ENCODE measurements at regions not wholly inside any gene's neighbourhood (a gene's known extent, or its start where the extent isn't known, plus 50 kb on each side); places are given as distances from the start of the nearest gene placed in this dataset.

- H3K4me1 Mint-ChIP-seq (ENCODE audit: low read depth): no peaks in the 10 kb centered on the region
- H3K36me3 Mint-ChIP-seq: no peaks in the 10 kb centered on the region
- H3K9me3 Mint-ChIP-seq (ENCODE audit: low read depth): peaks cover 11% of the 10 kb centered on the region
- no peak overlapping the region for H3K27ac Mint-ChIP-seq
- no peak overlapping the region for H3K4me3 Mint-ChIP-seq
- H3K27me3 Mint-ChIP-seq: no peaks in the 10 kb centered on the region
Observed at GRCh38 chr3:34570916-34571705, 772.7 kb downstream of the PDCD6IP start.

DNA sequence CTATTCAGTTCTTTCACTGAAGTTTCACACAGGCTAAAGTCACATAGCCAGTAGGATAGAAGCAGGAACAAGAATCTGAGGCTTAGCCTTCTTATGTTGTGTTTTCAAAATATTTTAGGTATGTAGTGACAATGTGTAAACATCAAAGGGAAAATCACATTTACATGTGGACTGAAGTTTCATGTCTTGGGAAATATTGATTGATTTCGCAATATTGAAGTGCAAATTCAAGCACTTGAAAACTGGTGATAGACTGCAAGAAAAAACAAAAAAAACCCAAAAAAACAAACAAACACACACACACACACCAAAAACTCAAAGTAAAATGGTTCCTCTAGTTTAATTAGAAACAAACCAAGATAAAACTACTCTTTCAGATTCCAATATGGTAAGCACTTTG lies 773.3 kb downstream of the PDCD6IP start:
- Mint-ChIP-seq H3K9me3 (ENCODE audit: low read depth) (peaks cover 5% of the 10 kb centered on the region), H3K36me3 (no peaks in the 10 kb centered on the region), H3K27ac (no peak overlapping the region), H3K27me3 (no peaks in the 10 kb centered on the region), H3K4me3 (no peak overlapping the region), H3K4me1 (ENCODE audit: low read depth) (no peaks in the 10 kb centered on the region)

DNA sequence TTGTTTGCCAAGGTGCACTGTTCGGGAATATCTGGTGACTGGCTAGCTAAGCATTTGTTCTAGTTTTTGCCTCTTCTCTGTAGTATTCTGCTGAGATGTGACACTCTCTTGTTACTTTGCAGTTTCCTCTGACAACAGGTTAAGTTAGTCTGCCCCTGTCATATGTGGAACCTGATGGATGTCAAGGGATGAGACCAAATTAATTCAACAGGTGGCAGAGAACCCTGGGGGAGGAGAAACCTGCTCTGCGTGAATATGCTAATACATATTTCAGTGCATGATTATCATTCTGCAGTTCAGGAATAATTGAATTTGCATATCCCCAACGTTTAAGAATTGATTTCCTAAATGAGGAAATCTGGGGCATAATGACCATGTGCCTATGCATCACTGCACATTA lies 777.3 kb downstream of the PDCD6IP start:
- H3K4me1 Mint-ChIP-seq (ENCODE audit: low read depth): no peaks in the 10 kb centered on the region
- peaks cover 1% of the 10 kb centered on the region for H3K27me3 Mint-ChIP-seq
- H3K27ac Mint-ChIP-seq: no peak overlapping the region
- H3K4me3 Mint-ChIP-seq: no peak overlapping the region
- H3K36me3 Mint-ChIP-seq: no peaks in the 10 kb centered on the region
- H3K9me3 Mint-ChIP-seq (ENCODE audit: low read depth): no peaks in the 10 kb centered on the region

GRCh38 chr3:34582055-34582454 lies 783.6 kb downstream of the PDCD6IP start:
- Mint-ChIP-seq H3K4me3 (no peak overlapping the region), H3K36me3 (no peaks in the 10 kb centered on the region), H3K4me1 (ENCODE audit: low read depth) (no peaks in the 10 kb centered on the region), H3K9me3 (ENCODE audit: low read depth) (no peaks in the 10 kb centered on the region), H3K27ac (no peak overlapping the region), H3K27me3 (peaks cover 1% of the 10 kb centered on the region)

DNA sequence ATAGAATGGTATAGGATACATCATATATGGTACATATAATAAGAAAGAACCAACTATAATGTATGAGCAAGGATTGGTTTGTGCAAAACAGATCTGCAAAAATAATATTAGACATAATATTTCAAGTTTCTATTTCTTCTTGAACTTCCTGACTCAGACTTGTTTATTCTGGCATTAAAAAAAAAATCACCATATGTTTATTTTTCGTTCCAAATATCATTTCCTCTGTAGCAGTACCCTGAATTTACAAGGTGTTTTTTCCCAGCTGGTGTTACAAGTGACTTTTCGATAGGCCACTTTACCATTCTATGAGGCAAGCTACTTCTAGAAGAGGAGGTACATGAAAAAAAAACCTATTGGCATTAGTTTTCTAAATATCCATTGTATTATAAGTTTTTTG lies 785.0 kb downstream of the PDCD6IP start:
- no peaks in the 10 kb centered on the region for H3K9me3 Mint-ChIP-seq (ENCODE audit: low read depth)

GRCh38 chr3:34584971-34585370 lies 786.5 kb downstream of the PDCD6IP start:
- H3K27me3 Mint-ChIP-seq: no peaks in the 10 kb centered on the region
- H3K4me1 Mint-ChIP-seq (ENCODE audit: low read depth): no peaks in the 10 kb centered on the region
- no peak overlapping the region for H3K27ac Mint-ChIP-seq
- no peak overlapping the region for H3K4me3 Mint-ChIP-seq
- H3K36me3 Mint-ChIP-seq: no peaks in the 10 kb centered on the region
- H3K9me3 Mint-ChIP-seq (ENCODE audit: low read depth): no peaks in the 10 kb centered on the region

More for the DNA sequence above, 785.0 kb downstream of the PDCD6IP start:
- Mint-ChIP-seq H3K27me3 (no peaks in the 10 kb centered on the region), H3K27ac (no peak overlapping the region), H3K4me1 (ENCODE audit: low read depth) (no peaks in the 10 kb centered on the region), H3K36me3 (no peaks in the 10 kb centered on the region), H3K4me3 (no peak overlapping the region)

DNA sequence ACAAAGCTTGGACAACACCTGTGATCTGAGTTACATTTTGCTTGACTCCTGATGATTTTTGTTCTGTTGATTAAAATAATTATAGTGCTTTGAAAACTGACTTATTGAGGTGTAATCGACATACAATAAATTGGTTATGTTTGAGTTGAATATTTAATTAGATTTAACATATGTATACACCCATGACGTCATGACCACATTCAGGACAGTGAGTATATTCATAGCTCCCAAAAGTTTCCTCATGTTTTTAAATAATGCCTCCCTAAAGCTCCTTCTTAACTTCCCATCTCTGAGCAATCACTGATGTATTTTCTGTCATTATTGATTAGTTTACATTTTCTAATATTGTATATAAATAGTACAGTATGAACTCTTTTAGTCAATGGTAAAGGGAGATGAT lies 801.2 kb downstream of the PDCD6IP start:
- Mint-ChIP-seq H3K27me3 (no peaks in the 10 kb centered on the region), H3K36me3 (no peaks in the 10 kb centered on the region), H3K4me1 (ENCODE audit: low read depth) (no peaks in the 10 kb centered on the region), H3K9me3 (ENCODE audit: low read depth) (peaks cover 11% of the 10 kb centered on the region), H3K27ac (no peak overlapping the region), H3K4me3 (no peak overlapping the region)

DNA sequence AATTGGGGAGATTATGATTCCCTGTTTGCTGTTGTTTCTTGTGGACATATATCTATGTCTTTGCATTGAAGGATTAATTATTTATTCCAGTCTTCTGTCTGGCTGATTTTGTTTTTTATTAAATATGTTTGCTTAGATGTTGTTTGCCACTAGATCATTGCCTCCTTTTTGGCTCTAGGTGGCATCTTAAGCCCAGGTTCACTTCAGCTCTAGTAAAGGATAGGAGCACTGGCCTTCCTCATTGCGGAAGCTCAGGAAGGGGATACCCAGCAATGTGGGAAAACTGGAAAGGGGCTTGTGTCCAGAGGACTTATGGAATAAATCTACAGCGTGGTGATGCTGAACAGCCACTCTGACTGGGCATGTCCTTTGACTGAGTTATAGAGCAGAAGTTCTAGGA lies 821.6 kb downstream of the PDCD6IP start:
- Mint-ChIP-seq H3K4me1 (ENCODE audit: low read depth) (no peaks in the 10 kb centered on the region), H3K9me3 (ENCODE audit: low read depth) (peaks cover 47% of the 10 kb centered on the region)

DNA sequence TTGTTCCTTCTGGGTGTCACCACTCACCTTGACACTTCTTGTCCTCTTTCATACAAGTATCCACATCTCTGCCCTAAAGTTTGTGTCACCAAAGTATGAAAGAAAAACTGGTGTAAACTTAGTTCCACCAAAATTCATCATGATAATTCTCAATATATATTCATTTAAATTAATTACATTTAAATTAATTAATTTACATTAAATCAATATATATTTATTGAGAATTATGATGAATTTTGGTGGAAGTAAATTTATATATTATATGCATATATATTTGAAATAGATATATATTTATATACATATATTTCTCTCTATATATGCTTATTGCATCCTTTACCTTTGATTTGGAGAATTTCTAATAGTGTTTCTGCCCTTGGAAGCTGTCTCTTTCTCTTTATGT lies 828.3 kb downstream of the PDCD6IP start:
- Mint-ChIP-seq H3K9me3 (ENCODE audit: low read depth) (peaks cover 10% of the 10 kb centered on the region), H3K4me1 (ENCODE audit: low read depth) (no peaks in the 10 kb centered on the region), H3K36me3 (no peaks in the 10 kb centered on the region), H3K4me3 (no peak overlapping the region), H3K27ac (no peak overlapping the region), H3K27me3 (no peaks in the 10 kb centered on the region)

More for the DNA sequence above, 821.6 kb downstream of the PDCD6IP start:
- H3K4me3 Mint-ChIP-seq: no peak overlapping the region
- H3K27me3 Mint-ChIP-seq: no peaks in the 10 kb centered on the region
- H3K36me3 Mint-ChIP-seq: no peaks in the 10 kb centered on the region
- H3K27ac Mint-ChIP-seq: no peak overlapping the region

- no peaks in the 10 kb centered on the region for H3K36me3 Mint-ChIP-seq
- no peak overlapping the region for H3K4me3 Mint-ChIP-seq
- no peaks in the 10 kb centered on the region for H3K9me3 Mint-ChIP-seq (ENCODE audit: low read depth)
- no peaks in the 10 kb centered on the region for H3K4me1 Mint-ChIP-seq (ENCODE audit: low read depth)
- no peaks in the 10 kb centered on the region for H3K27me3 Mint-ChIP-seq
- H3K27ac Mint-ChIP-seq: no peak overlapping the region
Observed at GRCh38 chr3:34634939-34635338, 836.5 kb downstream of the PDCD6IP start.

- Mint-ChIP-seq H3K27ac (no peak overlapping the region), H3K4me3 (no peak overlapping the region), H3K4me1 (ENCODE audit: low read depth) (no peaks in the 10 kb centered on the region), H3K27me3 (no peaks in the 10 kb centered on the region), H3K36me3 (no peaks in the 10 kb centered on the region), H3K9me3 (ENCODE audit: low read depth) (no peaks in the 10 kb centered on the region)
Observed at GRCh38 chr3:34635352-34635850, 837.0 kb downstream of the PDCD6IP start.

DNA sequence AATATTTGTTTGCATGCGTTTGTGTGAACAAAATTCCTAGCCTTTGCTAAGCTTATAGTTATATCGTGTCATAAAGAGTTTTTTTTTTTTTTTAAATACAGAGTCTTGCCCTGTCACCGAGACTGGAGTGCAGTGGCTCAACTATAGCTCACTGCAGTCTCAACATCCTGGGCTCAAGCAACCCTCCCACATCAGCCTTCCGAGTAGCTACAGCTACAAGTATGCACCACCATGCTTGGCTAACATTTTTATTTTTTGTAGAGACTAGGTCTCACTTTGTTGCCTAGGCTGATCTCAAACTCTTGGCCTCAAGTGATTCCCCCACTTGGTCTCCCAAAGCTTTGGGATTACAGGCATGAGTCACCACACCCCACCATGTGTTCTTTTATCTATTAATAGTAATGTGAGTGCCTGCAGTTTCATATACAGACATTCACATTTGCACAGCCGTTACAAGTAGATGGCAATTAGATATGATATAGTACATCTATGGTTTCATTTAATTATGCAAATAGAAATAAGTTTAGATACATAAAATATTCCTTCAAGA lies 848.6 kb downstream of the PDCD6IP start:
- Mint-ChIP-seq H3K4me3 (no peak overlapping the region), H3K36me3 (no peaks in the 10 kb centered on the region), H3K27ac (no peak overlapping the region), H3K9me3 (ENCODE audit: low read depth) (no peaks in the 10 kb centered on the region), H3K4me1 (ENCODE audit: low read depth) (no peaks in the 10 kb centered on the region), H3K27me3 (no peaks in the 10 kb centered on the region)

GRCh38 chr3:34650131-34650530 lies 851.7 kb downstream of the PDCD6IP start:
- Mint-ChIP-seq H3K36me3 (no peaks in the 10 kb centered on the region), H3K4me1 (ENCODE audit: low read depth) (no peaks in the 10 kb centered on the region), H3K27ac (no peak overlapping the region), H3K4me3 (no peak overlapping the region), H3K9me3 (ENCODE audit: low read depth) (no peaks in the 10 kb centered on the region), H3K27me3 (no peaks in the 10 kb centered on the region)

DNA sequence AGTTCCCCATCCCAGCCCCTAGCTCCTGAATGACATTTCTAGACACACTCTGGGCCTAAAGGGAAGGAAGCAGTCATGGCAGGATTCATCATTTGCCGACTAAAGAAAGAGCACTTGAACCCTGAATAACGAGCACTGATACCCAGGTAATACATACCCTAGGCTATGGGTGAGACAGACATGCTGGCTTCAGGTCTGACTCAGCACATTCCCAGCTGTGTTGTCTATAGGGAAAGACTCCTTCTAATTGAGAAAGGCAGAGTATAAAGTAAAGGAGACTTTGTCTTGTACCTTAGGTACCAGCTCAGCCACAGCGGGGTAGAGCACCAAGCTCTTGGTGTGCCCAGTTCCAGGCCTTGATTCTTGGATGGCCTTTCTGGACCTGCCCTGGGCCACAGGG lies 870.5 kb downstream of the PDCD6IP start:
- Mint-ChIP-seq H3K4me1 (ENCODE audit: low read depth) (no peaks in the 10 kb centered on the region), H3K27me3 (peaks cover 1% of the 10 kb centered on the region), H3K4me3 (no peak overlapping the region), H3K9me3 (ENCODE audit: low read depth) (no peaks in the 10 kb centered on the region), H3K27ac (no peak overlapping the region), H3K36me3 (no peaks in the 10 kb centered on the region)

- Mint-ChIP-seq H3K27me3 (peaks cover 1% of the 10 kb centered on the region), H3K4me3 (no peak overlapping the region), H3K4me1 (ENCODE audit: low read depth) (no peaks in the 10 kb centered on the region), H3K9me3 (ENCODE audit: low read depth) (peaks cover under 1% of the 10 kb centered on the region), H3K27ac (no peak overlapping the region), H3K36me3 (no peaks in the 10 kb centered on the region)
Observed at GRCh38 chr3:34669490-34669889, 871.1 kb downstream of the PDCD6IP start.

Data from activated naive CD8-positive, alpha-beta T cell (primary cell).